ENCODE measurements at regions not wholly inside any gene's neighbourhood (a gene's known extent, or its start where the extent isn't known, plus 50 kb on each side); places are given as distances from the start of the nearest gene placed in this dataset.

DNA sequence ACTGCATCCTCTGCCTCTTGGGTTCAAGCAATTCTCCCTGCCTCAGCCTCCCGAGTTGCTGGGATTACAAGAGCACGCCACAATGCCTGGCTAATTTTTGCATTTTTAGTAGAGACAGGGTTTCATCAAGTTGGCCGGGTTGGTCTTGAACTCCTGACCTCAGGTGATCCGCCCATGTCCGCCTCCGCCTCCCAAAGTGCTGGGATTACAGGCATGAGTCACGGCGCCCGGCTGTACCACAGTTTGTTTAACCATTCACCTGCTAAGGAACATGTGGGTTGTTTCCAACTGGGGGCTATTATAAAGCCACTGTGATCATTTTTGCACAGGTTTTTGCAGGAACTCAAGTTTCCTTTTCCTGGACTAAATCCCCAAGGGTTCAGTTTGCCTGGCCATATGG is 123.2 kb upstream of the RAP2B start:
- H3K36me3 Mint-ChIP-seq (ENCODE audit: unreplicated experiment), result no peaks in the 10 kb centered on the region
- no peaks in the 10 kb centered on the region for H3K9me3 Mint-ChIP-seq (ENCODE audit: unreplicated experiment)
- peaks cover 2% of the 10 kb centered on the region for H3K4me1 Mint-ChIP-seq (ENCODE audit: low read depth, unreplicated experiment)
- DNase-seq, result no peak
- no peak for TF ChIP-seq CTCF (IDR thresholded peaks at IDR 0.05; ENCODE audit: partially characterized antibody, unreplicated experiment)
- H3K4me3 Mint-ChIP-seq (ENCODE audit: unreplicated experiment), result no peak overlapping the region
- H3K27ac Mint-ChIP-seq (ENCODE audit: unreplicated experiment), result no peak overlapping the region
- no peaks in the 10 kb centered on the region for H3K27me3 Mint-ChIP-seq (ENCODE audit: unreplicated experiment)

GRCh38 chr3:153041181-153041580 is 120.8 kb upstream of the RAP2B start:
- H3K27ac Mint-ChIP-seq (ENCODE audit: unreplicated experiment), result no peak overlapping the region
- H3K27me3 Mint-ChIP-seq (ENCODE audit: unreplicated experiment), result no peaks in the 10 kb centered on the region
- no peaks in the 10 kb centered on the region for H3K9me3 Mint-ChIP-seq (ENCODE audit: unreplicated experiment)
- H3K4me1 Mint-ChIP-seq (ENCODE audit: low read depth, unreplicated experiment), result peaks cover 4% of the 10 kb centered on the region
- no peak for TF ChIP-seq CTCF (IDR thresholded peaks at IDR 0.05; ENCODE audit: partially characterized antibody, unreplicated experiment)
- no peak overlapping the region for H3K4me3 Mint-ChIP-seq (ENCODE audit: unreplicated experiment)
- DNase-seq, result no peak
- H3K36me3 Mint-ChIP-seq (ENCODE audit: unreplicated experiment), result no peaks in the 10 kb centered on the region

GRCh38 chr3:153042088-153042487 is 119.9 kb upstream of the RAP2B start:
- no peak for DNase-seq
- H3K9me3 Mint-ChIP-seq (ENCODE audit: unreplicated experiment), result no peaks in the 10 kb centered on the region
- H3K27ac Mint-ChIP-seq (ENCODE audit: unreplicated experiment), result no peak overlapping the region
- no peaks in the 10 kb centered on the region for H3K27me3 Mint-ChIP-seq (ENCODE audit: unreplicated experiment)
- no peak overlapping the region for H3K4me3 Mint-ChIP-seq (ENCODE audit: unreplicated experiment)
- TF ChIP-seq CTCF (IDR thresholded peaks at IDR 0.05; ENCODE audit: partially characterized antibody, unreplicated experiment), result no peak
- no peaks in the 10 kb centered on the region for H3K36me3 Mint-ChIP-seq (ENCODE audit: unreplicated experiment)
- H3K4me1 Mint-ChIP-seq (ENCODE audit: low read depth, unreplicated experiment), result peaks cover 4% of the 10 kb centered on the region

DNA sequence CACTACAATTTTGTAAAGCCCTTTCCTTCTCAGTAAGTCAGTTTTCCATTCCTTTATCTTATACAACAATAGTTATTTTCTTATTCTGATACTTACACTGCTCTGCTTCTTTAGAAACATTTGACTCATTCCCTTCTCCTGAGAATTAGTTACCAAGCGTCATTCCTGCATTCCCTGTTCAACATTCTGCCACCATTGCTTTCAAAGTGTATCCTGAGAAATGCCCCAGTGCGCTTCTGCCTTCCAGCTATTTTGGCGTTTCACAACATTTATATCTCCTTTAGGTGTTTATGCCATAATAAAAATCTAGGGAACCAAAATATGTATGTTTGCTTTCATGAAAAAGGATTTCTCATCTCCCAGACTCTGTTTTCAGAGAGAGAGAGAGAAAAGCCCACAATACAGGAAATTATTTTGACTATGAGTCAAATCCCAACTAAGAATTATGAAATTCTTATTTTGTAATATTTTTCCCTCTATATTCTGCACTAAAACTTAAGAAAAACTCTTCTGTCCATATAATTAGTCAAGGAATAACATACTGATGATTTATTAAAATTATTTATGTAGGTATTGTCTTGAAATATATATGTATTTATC is 118.2 kb upstream of the RAP2B start:
- Mint-ChIP-seq H3K36me3 (ENCODE audit: unreplicated experiment) (no peaks in the 10 kb centered on the region), H3K4me1 (ENCODE audit: low read depth, unreplicated experiment) (peaks cover 4% of the 10 kb centered on the region), H3K27me3 (ENCODE audit: unreplicated experiment) (no peaks in the 10 kb centered on the region), H3K4me3 (ENCODE audit: unreplicated experiment) (no peak overlapping the region), H3K27ac (ENCODE audit: unreplicated experiment) (no peak overlapping the region), H3K9me3 (ENCODE audit: unreplicated experiment) (no peaks in the 10 kb centered on the region)
- TF ChIP-seq CTCF (IDR thresholded peaks at IDR 0.05; ENCODE audit: partially characterized antibody, unreplicated experiment), result no peak
- DNase-seq, result no peak

GRCh38 chr3:153045150-153045549 is 116.9 kb upstream of the RAP2B start:
- DNase-seq, result no peak
- H3K27me3 Mint-ChIP-seq (ENCODE audit: unreplicated experiment), result no peaks in the 10 kb centered on the region
- H3K4me1 Mint-ChIP-seq (ENCODE audit: low read depth, unreplicated experiment), result peaks cover 4% of the 10 kb centered on the region
- H3K27ac Mint-ChIP-seq (ENCODE audit: unreplicated experiment), result no peak overlapping the region
- H3K4me3 Mint-ChIP-seq (ENCODE audit: unreplicated experiment), result no peak overlapping the region
- H3K36me3 Mint-ChIP-seq (ENCODE audit: unreplicated experiment), result no peaks in the 10 kb centered on the region
- TF ChIP-seq CTCF (IDR thresholded peaks at IDR 0.05; ENCODE audit: partially characterized antibody, unreplicated experiment), result no peak
- H3K9me3 Mint-ChIP-seq (ENCODE audit: unreplicated experiment), result no peaks in the 10 kb centered on the region
